ENCODE measurements at regions not wholly inside any gene's neighbourhood (a gene's known extent, or its start where the extent isn't known, plus 50 kb on each side); places are given as distances from the start of the nearest gene placed in this dataset.

DNA sequence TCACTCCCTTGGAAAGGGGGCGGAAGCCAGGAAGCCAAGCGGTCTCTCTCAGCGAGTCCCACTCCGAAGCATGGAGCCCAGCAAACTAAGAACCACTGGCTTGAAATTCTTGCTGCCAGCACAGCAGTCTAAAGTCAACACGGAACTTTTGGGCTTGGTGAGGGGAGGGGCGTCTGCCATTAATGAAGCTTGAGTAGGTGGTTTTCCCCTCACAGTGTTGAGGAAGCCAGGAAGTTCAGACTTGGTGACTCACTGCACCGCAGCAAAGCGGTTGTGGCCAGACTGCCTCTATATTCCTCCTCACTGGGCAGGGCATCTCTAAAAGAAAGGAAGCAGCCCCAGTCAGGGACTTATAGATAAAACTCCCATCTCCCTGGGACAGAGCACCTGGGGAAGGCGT, 665.4 kb upstream of the CBLB start:
- TF ChIP-seq, protein P1, sequence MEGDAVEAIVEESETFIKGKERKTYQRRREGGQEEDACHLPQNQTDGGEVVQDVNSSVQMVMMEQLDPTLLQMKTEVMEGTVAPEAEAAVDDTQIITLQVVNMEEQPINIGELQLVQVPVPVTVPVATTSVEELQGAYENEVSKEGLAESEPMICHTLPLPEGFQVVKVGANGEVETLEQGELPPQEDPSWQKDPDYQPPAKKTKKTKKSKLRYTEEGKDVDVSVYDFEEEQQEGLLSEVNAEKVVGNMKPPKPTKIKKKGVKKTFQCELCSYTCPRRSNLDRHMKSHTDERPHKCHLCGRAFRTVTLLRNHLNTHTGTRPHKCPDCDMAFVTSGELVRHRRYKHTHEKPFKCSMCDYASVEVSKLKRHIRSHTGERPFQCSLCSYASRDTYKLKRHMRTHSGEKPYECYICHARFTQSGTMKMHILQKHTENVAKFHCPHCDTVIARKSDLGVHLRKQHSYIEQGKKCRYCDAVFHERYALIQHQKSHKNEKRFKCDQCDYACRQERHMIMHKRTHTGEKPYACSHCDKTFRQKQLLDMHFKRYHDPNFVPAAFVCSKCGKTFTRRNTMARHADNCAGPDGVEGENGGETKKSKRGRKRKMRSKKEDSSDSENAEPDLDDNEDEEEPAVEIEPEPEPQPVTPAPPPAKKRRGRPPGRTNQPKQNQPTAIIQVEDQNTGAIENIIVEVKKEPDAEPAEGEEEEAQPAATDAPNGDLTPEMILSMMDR (IDR thresholded peaks at IDR 0.05): no peak
- TF ChIP-seq POLR2A (IDR thresholded peaks at IDR 0.05): no peak

All from uterus (tissue), 2 donors.